HEK293T (cell line): ENCODE measurements at regions not wholly inside any gene's neighbourhood (a gene's known extent, or its start where the extent isn't known, plus 50 kb on each side); places are given as distances from the start of the nearest gene placed in this dataset.

Experiments used
- ELF4 ChIP-seq: fragments of 450-650 bp; IDR thresholded peaks from 2 replicates; pipeline ENCODE4 v1.6.1; 2017; ENCODE audit warnings: antibody characterized with exemption
- SP1 ChIP-seq: fragments of 450-650 bp; IDR thresholded peaks from 2 replicates; pipeline ENCODE4 v1.6.1; 2017

DNA sequence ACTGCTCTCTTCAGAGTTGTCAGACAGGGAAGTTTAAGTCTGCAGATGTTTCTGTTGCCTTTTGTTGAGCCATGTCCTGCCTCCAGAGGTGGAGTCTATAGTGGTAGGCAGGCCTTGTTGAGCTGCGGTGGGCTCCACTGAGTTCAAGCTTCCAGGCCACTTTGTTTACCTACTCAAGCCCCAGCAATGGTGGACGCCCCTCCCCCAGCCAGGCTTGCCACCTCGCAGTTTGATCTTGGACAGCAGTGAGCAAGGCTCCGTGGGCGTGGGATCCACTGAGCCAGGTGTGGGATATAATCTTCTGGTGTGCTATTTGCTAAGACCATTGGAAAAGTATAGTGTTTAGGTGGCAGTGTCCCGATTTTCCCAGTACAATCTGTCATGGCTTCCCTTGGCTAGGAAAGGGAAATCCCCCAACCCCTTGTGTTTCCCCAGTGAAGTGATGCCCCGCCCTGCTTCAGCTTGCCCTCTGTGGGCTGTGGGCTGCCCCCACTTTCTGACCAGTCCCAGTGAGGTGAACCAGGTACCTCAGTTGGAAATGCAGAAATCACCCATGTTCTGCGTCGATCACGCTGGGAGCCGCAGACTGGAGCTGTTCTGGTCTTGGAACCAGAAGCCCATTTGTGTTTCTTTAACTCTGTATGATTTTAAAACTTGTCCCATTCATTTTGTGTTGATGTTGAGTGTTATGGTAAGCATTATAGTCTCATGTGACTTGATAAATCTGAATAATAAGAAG, 89.2 kb upstream of the CALCR start:
- TF ChIP-seq SP1 (no peak), ELF4 (no peak)
